K562 (cell line): ENCODE measurements at regions not wholly inside any gene's neighbourhood (a gene's known extent, or its start where the extent isn't known, plus 50 kb on each side); places are given as distances from the start of the nearest gene placed in this dataset.

ENCODE experiments used
- ATAC-seq: fragments of 200-7000 bp; cut with Tn5 transposase; 3 replicates; pipeline ENCODE4 v1.9.1; 2020; ENCODE audit warnings: moderate library complexity
- BruUV-seq: library from RNA; stranded (reverse); fragments of 400-500 nt; replicated peaks from 2 replicates; lab custom pipeline; 2021; lab: Mats Ljungman, UMichigan
- CTCF ChIA-PET: fragments of 300-600 bp; formaldehyde crosslinking; extraction: SDS; loops from one replicate; lab custom pipeline; 2021; ENCODE audit warnings: low intra/inter-chr PET ratio; lab: Yijun Ruan, JAX
- POLR2A ChIA-PET: fragments of 300-600, 350-650 bp; sonication (Branson Sonifier 250); formaldehyde crosslinking; extraction: SDS; loops from one replicate; lab custom pipeline; 2021; ENCODE audit warnings: antibody characterized with exemption, inconsistent platforms; lab: Yijun Ruan, JAX
- DNase-seq, 4 experiments: peaks; one replicate each; pipeline versions ENCODE4 v3.0.0 to v3.0.0-alpha.2; 2011 to 2018; ENCODE audit warnings: low spot score in 3 of 4, mixed read lengths in 3 of 4; ENCODE audit errors: extremely low read depth in 1 of 4
- FAIRE-seq: peaks from 2 replicates; lab custom pipeline; 2011; peaks lifted over from hg19 to GRCh38; lab: Jason Lieb, UNC
- H2AFZ ChIP-seq: 2 replicates; pipeline ENCODE4 v1.6.0; 2011; ENCODE audit warnings: low read depth, low read length, control low read depth, inconsistent platforms
- H3K27ac ChIP-seq: fragments of 200-600 bp; 3 replicates; pipeline ENCODE4 v1.8.0; 2011; ENCODE audit warnings: low read depth, mild to moderate bottlenecking, control low read depth, inconsistent platforms, low read length, moderate library complexity, mixed read lengths; ENCODE audit errors: extremely low read depth
- H3K27me3 ChIP-seq, 2 experiments: fragments of 300-600 bp in 1 of 2; 2 replicates in 1 of 2; 3 replicates in 1 of 2; pipeline versions ENCODE4 v1.6.0 to v1.8.0; 2011; ENCODE audit warnings: inconsistent platforms in 2 of 2, low read length in 2 of 2, mild to moderate bottlenecking in 1 of 2, mixed read lengths in 1 of 2, moderate library complexity in 1 of 2; ENCODE audit not compliant: control insufficient read depth in 2 of 2, insufficient read depth in 2 of 2
- H3K36me3 ChIP-seq: fragments of 300-600 bp; 3 replicates; pipeline ENCODE4 v1.8.0; 2011; ENCODE audit warnings: mild to moderate bottlenecking, low read length, inconsistent platforms; ENCODE audit not compliant: control insufficient read depth, insufficient read depth
- H3K4me1 ChIP-seq, 2 experiments: fragments of 200-600 bp in 1 of 2; replicated peaks in 1 of 2; 2 replicates in 1 of 2; 3 replicates in 1 of 2; pipeline versions ENCODE4 v1.5.1 to v1.8.0; 2011; ENCODE audit warnings: inconsistent platforms in 2 of 2, low read length in 2 of 2, mild to moderate bottlenecking in 1 of 2, mixed read lengths in 1 of 2, moderate library complexity in 1 of 2; ENCODE audit not compliant: control insufficient read depth in 2 of 2, insufficient read depth in 2 of 2
- H3K4me2 ChIP-seq: 2 replicates; pipeline ENCODE4 v1.6.1; 2011; ENCODE audit warnings: low read length, control low read depth, inconsistent platforms, mixed read lengths; ENCODE audit not compliant: insufficient read depth
- H3K4me3 ChIP-seq: fragments of 200-600 bp; sonication (generic), shearing (Covaris generic); 2 replicates; pipeline ENCODE4 v1.5.1; 2016; ENCODE audit warnings: control low read depth, inconsistent platforms
- H3K79me2 ChIP-seq: fragments of 200-600 bp; 3 replicates; pipeline ENCODE4 v1.8.0; 2011; ENCODE audit warnings: low read length, inconsistent platforms; ENCODE audit not compliant: control insufficient read depth, insufficient read depth
- H3K9ac ChIP-seq, 2 experiments: 2 replicates each; pipeline versions ENCODE4 v1.6.0 to v1.6.1; 2011; ENCODE audit warnings: low read depth in 2 of 2, low read length in 2 of 2, control low read depth in 1 of 2, inconsistent platforms in 1 of 2, mild to moderate bottlenecking in 1 of 2, mixed read lengths in 1 of 2; ENCODE audit not compliant: insufficient read depth in 1 of 2
- H3K9me1 ChIP-seq: one replicate; pipeline ENCODE4 v1.6.0; 2011; ENCODE audit warnings: inconsistent platforms, mild to moderate bottlenecking, low read length, moderate library complexity; ENCODE audit not compliant: control insufficient read depth, insufficient read depth
- H3K9me3 ChIP-seq: replicated peaks from 2 replicates; pipeline ENCODE4 v1.5.1; 2011; ENCODE audit warnings: low read depth, low read length, inconsistent platforms; ENCODE audit not compliant: control insufficient read depth, insufficient read depth
- H4K20me1 ChIP-seq: replicated peaks from 2 replicates; pipeline ENCODE4 v1.6.1; 2011; ENCODE audit warnings: low read length, inconsistent platforms, mixed read lengths; ENCODE audit not compliant: control insufficient read depth, insufficient read depth
- CHCHD3 ChIP-seq: fragments of 250-450 bp; sonication (Bioruptor Pico); IDR thresholded peaks from 2 replicates; pipeline ENCODE4 v2.1.2; 2022; ENCODE audit warnings: mild to moderate bottlenecking
- CHD4 ChIP-seq: fragments of 200-600 bp; sonication (generic); IDR thresholded peaks from 3 replicates; pipeline ENCODE4 v1.6.1; 2012; ENCODE audit warnings: low read depth, mild to moderate bottlenecking, mixed read lengths, low read length, inconsistent platforms; ENCODE audit not compliant: insufficient read depth, insufficient replicate concordance, poor library complexity, severe bottlenecking
- E2F3 ChIP-seq: fragments of 250-450 bp; sonication (Bioruptor Pico); IDR thresholded peaks from 2 replicates; pipeline ENCODE4 v1.4.0; 2020; ENCODE audit warnings: mild to moderate bottlenecking
- ETS2 ChIP-seq: IDR thresholded peaks from 2 replicates; pipeline ENCODE4 v1.6.1; 2016; ENCODE audit warnings: borderline replicate concordance, missing genetic modification characterization, mild to moderate bottlenecking, moderate library complexity, missing compliant biosample characterization; ENCODE audit not compliant: poor library complexity, severe bottlenecking
- FOXK1 ChIP-seq: sonication (generic); formaldehyde crosslinking; IDR thresholded peaks from 2 replicates; pipeline ENCODE4 v1.8.0; 2022; ENCODE audit warnings: missing genetic modification reagents, mild to moderate bottlenecking, borderline replicate concordance
- HSF4 ChIP-seq: fragments of 250-450 bp; sonication (Bioruptor Pico); IDR thresholded peaks from 2 replicates; pipeline ENCODE4 v2.1.2; 2022; ENCODE audit warnings: mild to moderate bottlenecking, moderate library complexity, borderline replicate concordance
- MECOM ChIP-seq: fragments of 250-450 bp; sonication (Bioruptor Pico); IDR thresholded peaks from 2 replicates; pipeline ENCODE4 v1.8.0; 2022; ENCODE audit warnings: inconsistent platforms
- MTA3 ChIP-seq: fragments of 450-650 bp; formaldehyde crosslinking; IDR thresholded peaks from 2 replicates; pipeline ENCODE4 v1.6.1; 2017; ENCODE audit warnings: mild to moderate bottlenecking, borderline replicate concordance
- NCOA4 ChIP-seq: fragments of 450-650 bp; IDR thresholded peaks from 2 replicates; pipeline ENCODE4 v1.6.1; 2018; ENCODE audit warnings: mild to moderate bottlenecking; ENCODE audit not compliant: partially characterized antibody
- NFIC ChIP-seq: fragments of 450-650 bp; IDR thresholded peaks from 2 replicates; pipeline ENCODE4 v1.6.1; 2017; ENCODE audit warnings: mild to moderate bottlenecking, inconsistent platforms
- PML ChIP-seq: IDR thresholded peaks from 2 replicates; pipeline ENCODE4 v1.6.1; 2012; ENCODE audit warnings: low read length, inconsistent platforms
- RFX1 ChIP-seq: fragments of 450-650 bp; IDR thresholded peaks from 2 replicates; pipeline ENCODE4 v1.6.1; 2016; ENCODE audit warnings: mild to moderate bottlenecking, moderate library complexity
- RNF2 ChIP-seq: sonication (generic); IDR thresholded peaks from 2 replicates; pipeline ENCODE4 v1.6.1; 2016
- SMC3 ChIP-seq: conservative IDR thresholded peaks from 2 replicates; pipeline ENCODE4 v1.6.1; 2011; ENCODE audit warnings: low read depth, low read length, improper control_type of control experiment; ENCODE audit not compliant: insufficient read depth
- WGBS: fragments of 100-300 bp; shearing (Covaris generic); methylation state at CpG from one replicate; pipeline ENCODE4 v1.1.6; 2016; ENCODE audit warnings: low coverage, mixed read lengths; ENCODE audit not compliant: insufficient coverage; ENCODE audit errors: missing lambda C conversion rate; 5-methylcytosine and 5-hydroxymethylcytosine counted together
- in situ Hi-C: fragments of 300-500 bp; cut with MboI; formaldehyde crosslinking; loops from 4 replicates; pipeline ENCODE4 v1.15.0; 2018; ENCODE audit warnings: inconsistent platforms, mixed read lengths
- intact Hi-C: fragments of 100-400 bp; cut with micrococcal nuclease; formaldehyde crosslinking; loops from 2 replicates; pipeline ENCODE4 v1.14.2; 2022
- TF ChIP-seq, protein P1 (sequence below), 2 experiments: fragments of 450-650 bp; conservative IDR thresholded peaks; 2 replicates each; pipeline ENCODE4 v1.6.1; 2017; ENCODE audit warnings: mild to moderate bottlenecking in 2 of 2, moderate library complexity in 2 of 2

DNA sequence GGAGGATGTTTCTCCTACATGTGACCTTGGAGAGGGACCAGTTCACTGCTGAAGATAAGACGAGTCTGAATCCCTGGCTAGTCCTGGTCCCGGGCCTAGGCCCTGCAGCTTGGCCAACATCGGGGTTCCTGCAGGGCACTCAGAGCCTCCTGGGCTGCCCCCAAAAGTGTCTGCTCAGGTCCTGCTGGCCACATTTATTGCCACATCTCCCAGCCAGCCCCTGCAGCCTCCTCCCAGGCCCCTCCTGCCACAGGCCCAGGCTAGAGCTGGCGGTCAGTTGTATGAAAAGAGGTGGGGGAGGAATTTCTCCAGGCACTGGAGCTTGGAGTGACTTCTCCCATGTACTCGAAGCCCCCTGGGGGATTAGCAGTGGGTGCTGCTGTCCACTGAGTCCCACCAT, 56.5 kb upstream of the PPARA start:
- no peak overlapping the region for H3K4me2 ChIP-seq
- peaks cover 8% of the 10 kb centered on the region for H3K79me2 ChIP-seq
- H3K4me3 ChIP-seq: no peak overlapping the region
- H3K9me3 ChIP-seq: no peaks in the 10 kb centered on the region
- BruUV-seq: no TSS peak
- DNase-seq: no peak
- WGBS: 78% methylated on average over 4 of the region's 5 CpGs
- TF ChIP-seq RNF2 (no peak), RFX1 (no peak), SMC3 (no peak), ETS2 (no peak), NFIC (no peak), HSF4 (CRISPR knock-in tag) (no peak), NCOA4 (no peak), CHD4 (no peak), MECOM (CRISPR knock-in tag) (no peak), FOXK1 (CRISPR knock-in tag) (no peak), E2F3 (CRISPR knock-in tag) (no peak), MTA3 (no peak), CHCHD3 (CRISPR knock-in tag) (no peak), PML (no peak)
- TF ChIP-seq, protein P1, sequence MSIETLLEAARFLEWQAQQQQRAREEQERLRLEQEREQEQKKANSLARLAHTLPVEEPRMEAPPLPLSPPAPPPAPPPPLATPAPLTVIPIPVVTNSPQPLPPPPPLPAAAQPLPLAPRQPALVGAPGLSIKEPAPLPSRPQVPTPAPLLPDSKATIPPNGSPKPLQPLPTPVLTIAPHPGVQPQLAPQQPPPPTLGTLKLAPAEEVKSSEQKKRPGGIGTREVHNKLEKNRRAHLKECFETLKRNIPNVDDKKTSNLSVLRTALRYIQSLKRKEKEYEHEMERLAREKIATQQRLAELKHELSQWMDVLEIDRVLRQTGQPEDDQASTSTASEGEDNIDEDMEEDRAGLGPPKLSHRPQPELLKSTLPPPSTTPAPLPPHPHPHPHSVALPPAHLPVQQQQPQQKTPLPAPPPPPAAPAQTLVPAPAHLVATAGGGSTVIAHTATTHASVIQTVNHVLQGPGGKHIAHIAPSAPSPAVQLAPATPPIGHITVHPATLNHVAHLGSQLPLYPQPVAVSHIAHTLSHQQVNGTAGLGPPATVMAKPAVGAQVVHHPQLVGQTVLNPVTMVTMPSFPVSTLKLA (conservative IDR thresholded peaks at IDR 0.05): no peak
- ATAC-seq: no peak
- no peak for FAIRE-seq
- ChIA-PET CTCF (no interaction called here), POLR2A (no interaction called here)
- no peaks in the 10 kb centered on the region for H3K27me3 ChIP-seq
- no peak overlapping the region for H3K9ac ChIP-seq
- in situ Hi-C loops: no loop called here
- H3K36me3 ChIP-seq: peaks cover 19% of the 10 kb centered on the region; the same call in 1 of the 3 replicates
- H3K9me1 ChIP-seq: no peaks in the 10 kb centered on the region
- no peak overlapping the region for H3K27ac ChIP-seq
- H4K20me1 ChIP-seq: no peaks in the 10 kb centered on the region
- peaks cover 0 to 47% of the 10 kb centered on the region in 2 experiments; a peak in 2 of 5 replicates for H3K4me1 ChIP-seq
- intact Hi-C loops: no loop called here
- H2AFZ ChIP-seq: no peak overlapping the region
